GM12873 (cell line): ENCODE measurements at regions not wholly inside any gene's neighbourhood (a gene's known extent, or its start where the extent isn't known, plus 50 kb on each side); places are given as distances from the start of the nearest gene placed in this dataset.

ENCODE experiments used
- CTCF ChIP-seq: IDR thresholded peaks from 2 replicates; pipeline ENCODE4 v1.5.1; 2012; ENCODE audit warnings: low read depth, mild to moderate bottlenecking, moderate library complexity, low read length, control low read depth; ENCODE audit not compliant: insufficient read depth; ENCODE audit errors: missing control alignments

- no peak for TF ChIP-seq CTCF
Measured at GRCh38 chr1:201772178-201772577, 56.8 kb upstream of the IPO9 start.

GRCh38 chr1:201773764-201774163, 55.2 kb upstream of the IPO9 start:
- no peak for TF ChIP-seq CTCF

GRCh38 chr1:201774224-201774982, 54.6 kb upstream of the IPO9 start:
- no peak for TF ChIP-seq CTCF

- no peak for TF ChIP-seq CTCF
Measured at GRCh38 chr1:201774983-201775344, 54.0 kb upstream of the IPO9 start.

- TF ChIP-seq CTCF, result no peak
Measured at GRCh38 chr1:201775380-201775779, 53.6 kb upstream of the IPO9 start.

GRCh38 chr1:201778279-201779065, 50.5 kb upstream of the IPO9 start:
- TF ChIP-seq CTCF, result no peak
